Naive thymus-derived CD8-positive, alpha-beta T cell (primary cell): ENCODE measurements at regions not wholly inside any gene's neighbourhood (a gene's known extent, or its start where the extent isn't known, plus 50 kb on each side); places are given as distances from the start of the nearest gene placed in this dataset.
A peak's percentile ranks its signal among the peaks of the same experiment; 100 is the strongest.
"Not testable (repeated sequence)": the region's sequence is repeated elsewhere in the genome, so short reads cannot be mapped to it uniquely, and the experiment has no call there.

ENCODE experiments used
- ATAC-seq, 2 donors: fragments of 150-1000 bp; cut with Tn5 transposase in 1 of 2; sonication (Bioruptor Pico), chemical (Tn5 transposase) in 1 of 2; 1 replicate in 1 of 2; 2 replicates in 1 of 2; pipeline ENCODE4 v1.10.0; 2021; ENCODE audit warnings: mild to moderate bottlenecking in 2 of 2, moderate library complexity in 2 of 2
- POLR2A ChIA-PET: fragments of 350-600 bp; sonication (Branson Sonifier 250); formaldehyde crosslinking; loops from one replicate; lab custom pipeline; 2021; ENCODE audit warnings: antibody characterized with exemption; lab: Charles Lee
- DNase-seq, 10 donors: peaks; one replicate each; pipeline versions ENCODE4 v3.0.0 to v3.0.0-alpha.2; 2020 to 2022
- H3K27ac Mint-ChIP-seq, 10 donors: one replicate each; pipeline ENCODE4 v1.8.0; 2020 to 2022; ENCODE audit warnings: mild to moderate bottlenecking in 10 of 10, mixed read lengths in 10 of 10, moderate library complexity in 4 of 10, inconsistent platforms in 1 of 10
- H3K27me3 Mint-ChIP-seq, 5 donors: one replicate each; pipeline ENCODE4 v1.8.0; 2021 to 2022; ENCODE audit warnings: mixed read lengths in 5 of 5
- H3K36me3 Mint-ChIP-seq, 3 donors: one replicate each; pipeline ENCODE4 v1.8.0; 2020 to 2022; ENCODE audit warnings: mixed read lengths in 3 of 3, mild to moderate bottlenecking in 2 of 3, inconsistent platforms in 1 of 3
- H3K4me1 Mint-ChIP-seq, 4 donors: one replicate each; pipeline ENCODE4 v1.8.0; 2021 to 2022; ENCODE audit warnings: mixed read lengths in 4 of 4
- H3K4me3 Mint-ChIP-seq, 10 donors: one replicate each; pipeline ENCODE4 v1.8.0; 2020 to 2022; ENCODE audit warnings: mild to moderate bottlenecking in 10 of 10, mixed read lengths in 10 of 10, moderate library complexity in 6 of 10, inconsistent platforms in 1 of 10
- H3K9me3 Mint-ChIP-seq, 9 donors: one replicate each; pipeline ENCODE4 v1.8.0; 2020 to 2022; ENCODE audit warnings: mixed read lengths in 9 of 9, mild to moderate bottlenecking in 3 of 9, inconsistent platforms in 1 of 9, moderate library complexity in 1 of 9

DNA sequence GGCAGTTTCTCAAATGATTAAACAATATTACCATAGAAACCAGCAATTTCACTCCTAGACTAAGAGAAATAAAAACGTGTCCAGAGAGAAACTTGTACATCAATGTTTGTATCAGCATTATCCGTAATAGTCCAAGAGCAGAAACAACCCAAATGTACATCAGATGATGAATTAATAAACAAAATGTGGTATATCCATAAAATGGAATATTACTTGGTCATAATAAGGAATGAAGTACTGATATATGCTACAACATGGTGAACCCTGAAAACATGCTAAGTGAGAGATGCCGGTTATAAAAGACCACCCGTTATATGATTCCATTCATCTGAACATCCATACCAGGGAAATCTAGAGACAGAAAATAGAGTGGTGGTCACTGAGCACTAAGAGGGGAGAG lies 167.3 kb upstream of the KCTD7 start:
- H3K27ac Mint-ChIP-seq, DNase-seq, ATAC-seq, H3K27me3 Mint-ChIP-seq, POLR2A ChIA-PET, H3K4me3 Mint-ChIP-seq: not testable (repeated sequence)
- Mint-ChIP-seq H3K9me3 (peaks cover 0 to 11% (median 6%) of the 10 kb centered on the region in 9 donors), H3K4me1 (peaks cover 6 to 20% (median 8%) of the 10 kb centered on the region in 4 donors), H3K36me3 (peaks cover 5 to 19% (median 19%) of the 10 kb centered on the region in 3 donors)

- H3K36me3 Mint-ChIP-seq = peaks cover 5 to 15% (median 12%) of the 10 kb centered on the region in 3 donors
- peaks cover 0 to 11% (median 6%) of the 10 kb centered on the region in 9 donors for H3K9me3 Mint-ChIP-seq
- peak overlapping the region in 1 of 10 donors; percentile 29 for H3K27ac Mint-ChIP-seq
- H3K27me3 Mint-ChIP-seq, ATAC-seq, DNase-seq, POLR2A ChIA-PET, H3K4me3 Mint-ChIP-seq: not testable (repeated sequence)
- peaks cover 4 to 18% (median 7%) of the 10 kb centered on the region in 4 donors for H3K4me1 Mint-ChIP-seq
These were observed 165.8 kb upstream of the KCTD7 start for GRCh38 chr7:66462831-66463230.

DNA sequence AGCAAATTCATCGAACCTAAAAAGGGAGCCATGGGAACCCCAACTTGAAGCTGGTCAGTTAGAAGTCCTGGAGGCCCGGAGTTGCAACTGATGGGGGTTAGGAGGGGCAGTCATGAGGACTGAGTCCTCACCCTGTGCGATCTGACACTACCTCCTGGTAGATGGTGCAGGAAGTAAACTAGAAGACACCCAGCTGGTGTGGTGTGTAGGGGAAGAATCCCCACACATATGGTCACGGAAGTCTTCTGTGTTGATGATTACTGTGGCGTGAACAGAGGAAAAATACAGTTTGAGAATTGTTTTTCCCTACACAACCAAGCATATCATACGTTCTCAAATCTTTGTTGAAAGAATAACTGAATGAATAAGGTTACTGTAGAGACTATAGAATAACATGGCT lies 164.6 kb upstream of the KCTD7 start:
- Mint-ChIP-seq H3K4me1 (peaks cover 4 to 11% (median 6%) of the 10 kb centered on the region in 4 donors), H3K4me3 (no peak overlapping the region), H3K36me3 (peaks cover 5 to 15% (median 12%) of the 10 kb centered on the region in 3 donors), H3K27ac (no peak overlapping the region), H3K9me3 (peaks cover 0 to 11% (median 6%) of the 10 kb centered on the region in 9 donors), H3K27me3 (no peaks in the 10 kb centered on the region)
- DNase-seq (no peak), ATAC-seq (no peak)
- POLR2A ChIA-PET = no interaction called here

DNA sequence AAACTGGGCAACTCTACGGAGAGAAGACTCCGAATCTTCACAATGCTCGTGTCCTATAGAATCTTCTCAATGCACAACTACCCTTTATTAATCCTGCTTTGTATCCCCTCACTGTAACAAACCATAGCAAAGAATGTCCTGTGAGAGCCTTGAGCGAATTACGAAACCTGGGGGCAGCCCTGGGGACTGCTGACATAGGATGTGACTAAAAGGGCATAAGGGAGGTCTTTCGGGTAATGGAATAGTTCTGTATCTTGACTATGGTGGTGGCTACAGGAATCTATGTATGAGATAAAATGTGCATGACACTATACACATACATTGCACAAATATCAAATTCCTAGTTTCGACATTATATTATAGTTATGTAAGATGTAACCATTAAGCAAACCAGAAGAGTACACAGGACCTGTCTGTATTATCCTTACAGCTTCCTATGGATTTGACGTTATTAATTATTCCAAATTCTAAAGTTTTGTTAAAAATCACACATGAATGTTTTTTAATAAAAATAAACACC lies 162.5 kb upstream of the KCTD7 start:
- DNase-seq = no peak
- Mint-ChIP-seq H3K27ac (no peak overlapping the region), H3K4me3 (no peak overlapping the region), H3K36me3 (peaks cover 5 to 19% (median 11%) of the 10 kb centered on the region in 3 donors), H3K9me3 (peaks cover 0 to 9% (median 4%) of the 10 kb centered on the region in 9 donors), H3K4me1 (peaks cover 0 to 3% (median 1%) of the 10 kb centered on the region in 4 donors), H3K27me3 (no peaks in the 10 kb centered on the region)
- ATAC-seq = no peak
- POLR2A ChIA-PET = no interaction called here

GRCh38 chr7:66467887-66468286 lies 160.8 kb upstream of the KCTD7 start:
- no peak overlapping the region for H3K27ac Mint-ChIP-seq
- ATAC-seq = no peak
- peaks cover 0 to 16% (median 4%) of the 10 kb centered on the region in 3 donors for H3K36me3 Mint-ChIP-seq
- H3K4me3 Mint-ChIP-seq = no peak overlapping the region
- DNase-seq = no peak
- POLR2A ChIA-PET = no interaction called here
- H3K27me3 Mint-ChIP-seq = no peaks in the 10 kb centered on the region
- no peaks in the 10 kb centered on the region for H3K9me3 Mint-ChIP-seq
- H3K4me1 Mint-ChIP-seq = peaks cover 0 to 3% (median 0%) of the 10 kb centered on the region in 4 donors

GRCh38 chr7:66473064-66473463 lies 155.6 kb upstream of the KCTD7 start:
- H3K27ac Mint-ChIP-seq, H3K4me1 Mint-ChIP-seq: not testable (repeated sequence)

GRCh38 chr7:66474441-66474840 lies 154.2 kb upstream of the KCTD7 start:
- H3K4me3 Mint-ChIP-seq = no peak overlapping the region
- POLR2A ChIA-PET = no interaction called here
- H3K27ac Mint-ChIP-seq = no peak overlapping the region
- DNase-seq (no peak), ATAC-seq (no peak)
- no peaks in the 10 kb centered on the region for H3K4me1 Mint-ChIP-seq
- no peaks in the 10 kb centered on the region for H3K27me3 Mint-ChIP-seq
- peaks cover 6 to 62% (median 31%) of the 10 kb centered on the region in 3 donors for H3K36me3 Mint-ChIP-seq
- H3K9me3 Mint-ChIP-seq = no peaks in the 10 kb centered on the region

More at GRCh38 chr7:66473064-66473463, 155.6 kb upstream of the KCTD7 start:
- ATAC-seq, H3K4me3 Mint-ChIP-seq, H3K27me3 Mint-ChIP-seq, H3K9me3 Mint-ChIP-seq, DNase-seq, POLR2A ChIA-PET: not testable (repeated sequence)
- H3K36me3 Mint-ChIP-seq = peaks cover 1 to 50% (median 21%) of the 10 kb centered on the region in 3 donors

DNA sequence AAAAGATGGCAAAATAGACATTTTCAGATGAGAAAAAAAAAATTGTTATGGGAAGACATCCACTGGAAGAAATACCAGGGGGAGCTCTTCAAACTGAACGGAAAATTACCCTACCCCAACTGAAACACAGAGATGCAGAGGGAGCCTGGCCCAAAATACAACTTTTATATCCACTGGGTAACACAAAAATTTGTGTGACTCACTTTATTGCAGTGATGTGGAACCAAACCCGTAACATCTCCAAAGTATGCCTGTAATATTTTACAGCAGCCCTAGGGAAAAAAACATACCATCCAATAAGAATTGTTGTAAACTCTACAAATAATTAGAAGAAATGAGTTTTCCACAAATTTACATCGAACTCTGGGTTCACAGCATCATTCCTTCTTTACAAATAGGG lies 152.6 kb upstream of the KCTD7 start:
- not testable (repeated sequence) for H3K27me3 Mint-ChIP-seq, DNase-seq, H3K27ac Mint-ChIP-seq, H3K4me1 Mint-ChIP-seq, ATAC-seq, H3K9me3 Mint-ChIP-seq, H3K4me3 Mint-ChIP-seq
- H3K36me3 Mint-ChIP-seq = peaks cover 6 to 71% (median 36%) of the 10 kb centered on the region in 3 donors
- POLR2A ChIA-PET = interaction anchor here (0.6 kb wide), 1 partner anchor 493 kb away, joined by 8 read pairs; no protein-coding TSS in a partner anchor

- ATAC-seq, POLR2A ChIA-PET, DNase-seq, H3K27ac Mint-ChIP-seq, H3K9me3 Mint-ChIP-seq, H3K4me1 Mint-ChIP-seq, H3K4me3 Mint-ChIP-seq, H3K27me3 Mint-ChIP-seq: not testable (repeated sequence)
- H3K36me3 Mint-ChIP-seq = peaks cover 6 to 82% (median 50%) of the 10 kb centered on the region in 3 donors
These were observed 150.8 kb upstream of the KCTD7 start for GRCh38 chr7:66477822-66478397.

DNA sequence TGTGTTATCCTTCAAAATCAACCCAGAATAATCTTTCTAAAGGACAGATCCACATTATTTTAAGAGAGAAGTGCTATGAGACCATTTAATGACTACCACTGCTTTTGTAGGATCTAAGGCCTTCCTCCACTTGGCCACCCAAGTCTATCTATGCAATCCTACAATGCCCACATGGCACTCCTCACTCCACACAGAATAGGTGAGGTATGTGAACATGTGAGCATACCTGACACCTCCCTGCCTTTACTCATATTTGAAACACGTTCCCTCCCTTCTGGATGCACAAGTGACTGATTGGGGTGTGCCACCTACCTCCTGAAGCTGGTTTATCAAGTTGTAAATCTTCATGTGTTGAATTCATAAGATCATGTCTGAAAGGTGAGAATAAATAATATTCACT lies 147.5 kb upstream of the KCTD7 start:
- H3K4me3 Mint-ChIP-seq, H3K4me1 Mint-ChIP-seq, DNase-seq, POLR2A ChIA-PET, H3K27me3 Mint-ChIP-seq, ATAC-seq, H3K9me3 Mint-ChIP-seq: not testable (repeated sequence)
- Mint-ChIP-seq H3K27ac (peak overlapping the region in 1 of 10 donors; percentile 35), H3K36me3 (peaks cover 6 to 88% (median 41%) of the 10 kb centered on the region in 3 donors)

GRCh38 chr7:66489065-66489464 lies 139.6 kb upstream of the KCTD7 start:
- H3K9me3 Mint-ChIP-seq, POLR2A ChIA-PET, H3K4me3 Mint-ChIP-seq, H3K27me3 Mint-ChIP-seq, ATAC-seq, DNase-seq: not testable (repeated sequence)
- Mint-ChIP-seq H3K36me3 (peaks cover 0 to 29% (median 4%) of the 10 kb centered on the region in 3 donors), H3K27ac (peak overlapping the region in 1 of 10 donors; percentile 15), H3K4me1 (peaks cover 5 to 17% (median 15%) of the 10 kb centered on the region in 4 donors)

- H3K9me3 Mint-ChIP-seq, POLR2A ChIA-PET, DNase-seq, H3K27me3 Mint-ChIP-seq, ATAC-seq, H3K4me3 Mint-ChIP-seq: not testable (repeated sequence)
- Mint-ChIP-seq H3K27ac (peak overlapping the region in 5 of 10 donors; percentile 1 to 86 (median 60)), H3K36me3 (peaks cover 0 to 24% (median 3%) of the 10 kb centered on the region in 3 donors), H3K4me1 (peaks cover 5 to 19% (median 15%) of the 10 kb centered on the region in 4 donors)
These were observed 138.9 kb upstream of the KCTD7 start for GRCh38 chr7:66489741-66490140.

- DNase-seq, H3K4me3 Mint-ChIP-seq, H3K9me3 Mint-ChIP-seq, H3K27me3 Mint-ChIP-seq, ATAC-seq: not testable (repeated sequence)
- Mint-ChIP-seq H3K36me3 (peaks cover 0 to 14% (median 0%) of the 10 kb centered on the region in 3 donors), H3K4me1 (peaks cover 7 to 26% (median 18%) of the 10 kb centered on the region in 4 donors), H3K27ac (peak overlapping the region in 2 of 10 donors; percentile 14 to 56)
- POLR2A ChIA-PET = interaction anchor here (0.7 kb wide), 1 partner anchor 354 kb away, joined by 4 read pairs; no protein-coding TSS in a partner anchor
These were observed 137.7 kb upstream of the KCTD7 start for GRCh38 chr7:66490979-66491378.
